Activated naive CD8-positive, alpha-beta T cell treated with anti-CD3 and anti-CD28 coated beads, Interleukin-2, amount 50 U/mL, for 24 hours (primary cell): ENCODE measurements at regions not wholly inside any gene's neighbourhood (a gene's known extent, or its start where the extent isn't known, plus 50 kb on each side); places are given as distances from the start of the nearest gene placed in this dataset.
"Not testable (repeated sequence)": the region's sequence is repeated elsewhere in the genome, so short reads cannot be mapped to it uniquely, and the experiment has no call there.

Experiments used
- ATAC-seq: fragments of 150-1000 bp; cut with Tn5 transposase; one replicate; pipeline ENCODE4 v1.10.0; 2021
- DNase-seq: peaks from one replicate; pipeline ENCODE4 v3.0.0; 2021
- H3K27ac Mint-ChIP-seq: one replicate; pipeline ENCODE4 v1.8.0; 2021; ENCODE audit warnings: mild to moderate bottlenecking, mixed read lengths
- H3K27me3 Mint-ChIP-seq: one replicate; pipeline ENCODE4 v1.8.0; 2021; ENCODE audit warnings: mixed read lengths
- H3K36me3 Mint-ChIP-seq: one replicate; pipeline ENCODE4 v1.8.0; 2021; ENCODE audit warnings: low read depth, mixed read lengths
- H3K4me1 Mint-ChIP-seq: one replicate; pipeline ENCODE4 v1.8.0; 2021; ENCODE audit warnings: mixed read lengths
- H3K4me3 Mint-ChIP-seq: one replicate; pipeline ENCODE4 v1.8.0; 2021; ENCODE audit warnings: mild to moderate bottlenecking, moderate library complexity, mixed read lengths
- H3K9me3 Mint-ChIP-seq: one replicate; pipeline ENCODE4 v1.8.0; 2021; ENCODE audit warnings: mixed read lengths

- Mint-ChIP-seq H3K9me3 (no peaks in the 10 kb centered on the region), H3K36me3 (no peaks in the 10 kb centered on the region), H3K4me3 (no peak overlapping the region), H3K4me1 (no peaks in the 10 kb centered on the region), H3K27me3 (no peaks in the 10 kb centered on the region), H3K27ac (no peak overlapping the region)
- DNase-seq (no peak), ATAC-seq (no peak)
Measured at GRCh38 chr2:156933645-156934225, 323.8 kb upstream of the GALNT5 start.

- no peaks in the 10 kb centered on the region for H3K9me3 Mint-ChIP-seq
- no peaks in the 10 kb centered on the region for H3K36me3 Mint-ChIP-seq
- H3K4me1 Mint-ChIP-seq: no peaks in the 10 kb centered on the region
- DNase-seq (no peak), ATAC-seq (no peak)
- H3K27me3 Mint-ChIP-seq: no peaks in the 10 kb centered on the region
- H3K27ac Mint-ChIP-seq: no peak overlapping the region
- H3K4me3 Mint-ChIP-seq: no peak overlapping the region
Measured at GRCh38 chr2:156935616-156936015, 321.9 kb upstream of the GALNT5 start.

- H3K27me3 Mint-ChIP-seq: no peaks in the 10 kb centered on the region
- no peak for DNase-seq
- H3K4me1 Mint-ChIP-seq: no peaks in the 10 kb centered on the region
- H3K4me3 Mint-ChIP-seq: no peak overlapping the region
- no peaks in the 10 kb centered on the region for H3K9me3 Mint-ChIP-seq
- no peaks in the 10 kb centered on the region for H3K36me3 Mint-ChIP-seq
- no peak for ATAC-seq
- H3K27ac Mint-ChIP-seq: no peak overlapping the region
Measured at GRCh38 chr2:156937430-156937829, 320.1 kb upstream of the GALNT5 start.

GRCh38 chr2:156944871-156945270 lies 312.6 kb upstream of the GALNT5 start:
- H3K27me3 Mint-ChIP-seq: no peaks in the 10 kb centered on the region
- H3K27ac Mint-ChIP-seq: no peak overlapping the region
- no peak overlapping the region for H3K4me3 Mint-ChIP-seq
- no peak for DNase-seq
- H3K9me3 Mint-ChIP-seq: peaks cover 2% of the 10 kb centered on the region
- no peaks in the 10 kb centered on the region for H3K4me1 Mint-ChIP-seq
- no peak for ATAC-seq
- no peaks in the 10 kb centered on the region for H3K36me3 Mint-ChIP-seq

GRCh38 chr2:156947261-156947660 lies 310.2 kb upstream of the GALNT5 start:
- DNase-seq: no peak
- Mint-ChIP-seq H3K4me1 (no peaks in the 10 kb centered on the region), H3K27ac (no peak overlapping the region), H3K27me3 (no peaks in the 10 kb centered on the region), H3K36me3 (no peaks in the 10 kb centered on the region), H3K9me3 (peaks cover 6% of the 10 kb centered on the region), H3K4me3 (no peak overlapping the region)
- no peak for ATAC-seq

GRCh38 chr2:156955701-156956100 lies 301.8 kb upstream of the GALNT5 start:
- DNase-seq: no peak
- Mint-ChIP-seq H3K9me3 (peaks cover 3% of the 10 kb centered on the region), H3K36me3 (no peaks in the 10 kb centered on the region), H3K4me1 (no peaks in the 10 kb centered on the region), H3K27me3 (no peaks in the 10 kb centered on the region), H3K27ac (no peak overlapping the region), H3K4me3 (no peak overlapping the region)
- ATAC-seq: no peak

GRCh38 chr2:156956161-156956560 lies 301.3 kb upstream of the GALNT5 start:
- no peak overlapping the region for H3K27ac Mint-ChIP-seq
- no peak overlapping the region for H3K4me3 Mint-ChIP-seq
- ATAC-seq: no peak

GRCh38 chr2:156958374-156958773 lies 299.1 kb upstream of the GALNT5 start:
- H3K9me3 Mint-ChIP-seq: peaks cover 3% of the 10 kb centered on the region
- ATAC-seq (no peak), DNase-seq (no peak)
- H3K27ac Mint-ChIP-seq: no peak overlapping the region
- H3K27me3 Mint-ChIP-seq: no peaks in the 10 kb centered on the region
- H3K4me3 Mint-ChIP-seq: no peak overlapping the region
- no peaks in the 10 kb centered on the region for H3K36me3 Mint-ChIP-seq
- no peaks in the 10 kb centered on the region for H3K4me1 Mint-ChIP-seq

More at GRCh38 chr2:156956161-156956560, 301.3 kb upstream of the GALNT5 start:
- Mint-ChIP-seq H3K4me1 (no peaks in the 10 kb centered on the region), H3K9me3 (peaks cover 3% of the 10 kb centered on the region), H3K36me3 (no peaks in the 10 kb centered on the region), H3K27me3 (no peaks in the 10 kb centered on the region)
- DNase-seq: no peak

GRCh38 chr2:156959481-156959880 lies 298.0 kb upstream of the GALNT5 start:
- Mint-ChIP-seq H3K4me1 (no peaks in the 10 kb centered on the region), H3K4me3 (no peak overlapping the region), H3K36me3 (no peaks in the 10 kb centered on the region), H3K9me3 (peaks cover 3% of the 10 kb centered on the region), H3K27ac (no peak overlapping the region), H3K27me3 (no peaks in the 10 kb centered on the region)
- ATAC-seq: no peak
- no peak for DNase-seq

GRCh38 chr2:156982615-156983014 lies 274.9 kb upstream of the GALNT5 start:
- Mint-ChIP-seq H3K4me1 (no peaks in the 10 kb centered on the region), H3K36me3 (no peaks in the 10 kb centered on the region), H3K9me3 (no peaks in the 10 kb centered on the region), H3K4me3 (no peak overlapping the region), H3K27me3 (peaks cover 2% of the 10 kb centered on the region), H3K27ac (no peak overlapping the region)
- no peak for ATAC-seq
- no peak for DNase-seq

GRCh38 chr2:156986339-156986988 lies 271.0 kb upstream of the GALNT5 start:
- H3K36me3 Mint-ChIP-seq: no peaks in the 10 kb centered on the region
- H3K4me1 Mint-ChIP-seq: no peaks in the 10 kb centered on the region
- H3K27me3 Mint-ChIP-seq: peaks cover 2% of the 10 kb centered on the region
- H3K9me3 Mint-ChIP-seq: no peaks in the 10 kb centered on the region
- ATAC-seq (no peak), DNase-seq (no peak)
- H3K27ac Mint-ChIP-seq: no peak overlapping the region
- no peak overlapping the region for H3K4me3 Mint-ChIP-seq

GRCh38 chr2:156999661-157000060 lies 257.8 kb upstream of the GALNT5 start:
- no peaks in the 10 kb centered on the region for H3K9me3 Mint-ChIP-seq
- no peak overlapping the region for H3K27ac Mint-ChIP-seq
- H3K27me3 Mint-ChIP-seq: peaks cover 2% of the 10 kb centered on the region
- no peak for DNase-seq
- no peak for ATAC-seq
- H3K36me3 Mint-ChIP-seq: no peaks in the 10 kb centered on the region
- H3K4me3 Mint-ChIP-seq: no peak overlapping the region
- no peaks in the 10 kb centered on the region for H3K4me1 Mint-ChIP-seq

- Mint-ChIP-seq H3K36me3 (no peaks in the 10 kb centered on the region), H3K9me3 (no peaks in the 10 kb centered on the region), H3K4me1 (no peaks in the 10 kb centered on the region), H3K27me3 (peaks cover 2% of the 10 kb centered on the region), H3K27ac (no peak overlapping the region), H3K4me3 (no peak overlapping the region)
- ATAC-seq (no peak), DNase-seq (no peak)
Measured at GRCh38 chr2:157004789-157005188, 252.7 kb upstream of the GALNT5 start.

- DNase-seq (no peak), ATAC-seq (no peak)
- Mint-ChIP-seq H3K27ac (no peak overlapping the region), H3K4me1 (no peaks in the 10 kb centered on the region), H3K36me3 (no peaks in the 10 kb centered on the region), H3K27me3 (no peaks in the 10 kb centered on the region), H3K9me3 (no peaks in the 10 kb centered on the region), H3K4me3 (no peak overlapping the region)
Measured at GRCh38 chr2:157015015-157015575, 242.4 kb upstream of the GALNT5 start.

- H3K27me3 Mint-ChIP-seq, H3K9me3 Mint-ChIP-seq, H3K4me3 Mint-ChIP-seq, H3K4me1 Mint-ChIP-seq, ATAC-seq, DNase-seq, H3K27ac Mint-ChIP-seq, H3K36me3 Mint-ChIP-seq: not testable (repeated sequence)
Measured at GRCh38 chr2:157023264-157023663, 234.2 kb upstream of the GALNT5 start.
